HG02840 (cell line): ENCODE measurements at regions not wholly inside any gene's neighbourhood (a gene's known extent, or its start where the extent isn't known, plus 50 kb on each side); places are given as distances from the start of the nearest gene placed in this dataset.

Experiments used
- ATAC-seq: cut with Tn5 transposase; IDR thresholded peaks from one replicate; pipeline ENCODE4 v1.9.1; 2021; ENCODE audit warnings: mild to moderate bottlenecking, moderate library complexity, moderate number of reproducible peaks; ENCODE audit not compliant: unreplicated experiment, low FRiP score

DNA sequence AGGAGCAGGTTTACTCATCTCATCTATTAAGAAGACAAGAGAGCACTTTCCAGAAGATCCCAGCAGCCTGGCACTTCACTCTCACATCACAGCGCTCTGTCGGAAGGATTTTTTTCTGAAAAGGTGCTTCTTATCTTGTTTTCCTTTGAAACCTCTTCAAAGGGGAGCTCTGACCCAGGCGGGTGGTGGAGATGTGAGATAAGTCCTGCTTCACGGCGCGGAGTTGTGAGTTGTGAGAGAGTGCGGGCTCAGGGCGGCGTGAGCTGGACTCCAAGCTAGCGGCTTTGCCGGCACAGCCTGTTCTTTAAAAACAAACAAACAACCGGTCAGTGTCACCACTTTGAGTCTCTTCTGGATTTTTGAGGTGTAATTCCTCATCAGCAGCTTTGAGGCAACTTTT lies 169.0 kb upstream of the ARGLU1 start:
- ATAC-seq: no peak

DNA sequence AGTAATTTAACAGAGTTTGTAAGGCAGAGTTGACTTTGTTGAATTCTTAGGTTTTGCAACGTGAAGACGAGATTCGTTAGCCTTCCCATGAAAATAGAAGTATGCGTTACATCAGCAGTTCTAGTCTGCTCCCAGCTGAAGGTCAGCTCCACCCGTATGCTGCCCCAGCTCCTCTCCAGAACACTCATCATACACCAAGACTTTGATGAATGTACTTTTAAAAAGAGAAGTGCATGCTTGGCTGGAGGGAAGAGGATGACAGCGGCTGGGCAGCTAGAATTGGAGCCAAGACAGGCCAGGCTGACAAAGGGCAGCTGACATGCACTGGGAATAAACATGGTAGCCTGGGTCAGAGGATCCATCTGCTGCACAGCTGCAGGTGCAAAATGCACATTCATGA lies 166.3 kb upstream of the ARGLU1 start:
- no peak for ATAC-seq

DNA sequence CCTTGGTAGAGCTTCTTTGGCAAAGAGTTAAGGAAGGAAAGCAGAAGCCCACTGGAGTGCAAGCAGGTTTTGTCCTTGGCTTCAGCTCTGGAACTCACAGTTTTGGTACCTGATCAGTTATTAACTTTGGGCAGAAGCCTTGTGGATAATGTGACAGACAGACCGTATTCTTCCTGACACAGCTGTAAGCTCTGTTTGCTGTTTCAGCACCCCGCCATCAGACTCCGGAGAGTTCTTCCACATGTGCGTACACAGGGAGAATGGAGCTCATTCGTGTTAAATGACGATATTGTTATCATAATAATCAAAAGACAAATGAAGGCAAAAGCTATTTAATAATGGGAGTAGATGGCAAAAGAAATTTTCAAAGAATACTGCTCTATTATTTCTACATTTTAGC lies 155.1 kb upstream of the ARGLU1 start:
- no peak for ATAC-seq

DNA sequence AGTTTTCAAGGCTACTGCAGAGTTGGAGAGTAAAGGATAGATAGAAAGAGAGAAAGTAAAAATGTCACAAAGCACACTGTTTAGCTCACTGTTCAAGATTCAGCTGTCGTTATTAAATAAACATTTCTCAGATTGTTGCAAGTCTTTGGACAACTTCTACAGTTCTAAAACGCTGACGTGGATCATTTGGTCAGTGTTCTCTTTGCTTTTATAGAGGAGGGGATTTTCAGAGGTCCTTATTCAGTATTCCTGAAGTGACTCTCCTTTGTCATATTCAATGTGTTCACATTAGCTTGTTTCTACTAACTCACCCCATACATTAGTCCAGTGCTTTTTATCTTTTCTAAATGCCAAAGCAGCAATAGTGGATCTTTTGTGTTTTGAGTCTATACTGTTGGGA lies 154.7 kb upstream of the ARGLU1 start:
- no peak for ATAC-seq

DNA sequence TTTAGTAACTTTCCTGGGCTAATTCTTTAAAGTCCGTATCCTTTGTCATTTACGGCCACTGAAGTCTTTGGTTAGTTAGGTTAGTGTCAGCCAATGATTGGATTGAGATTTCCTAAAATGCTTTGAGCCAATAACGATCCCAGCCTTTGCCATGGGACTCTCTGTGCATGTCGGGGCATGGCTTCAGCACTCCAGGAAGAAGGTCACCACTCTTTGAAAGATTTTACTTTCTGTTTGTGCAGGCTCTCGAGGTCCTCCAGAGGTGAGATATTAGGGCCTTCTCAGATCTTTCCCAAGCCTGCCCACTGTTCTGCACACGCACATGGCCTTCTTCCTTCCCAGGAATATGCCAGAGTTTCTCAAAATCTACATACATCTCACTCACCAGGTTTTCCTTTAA lies 153.7 kb upstream of the ARGLU1 start:
- ATAC-seq: no peak

DNA sequence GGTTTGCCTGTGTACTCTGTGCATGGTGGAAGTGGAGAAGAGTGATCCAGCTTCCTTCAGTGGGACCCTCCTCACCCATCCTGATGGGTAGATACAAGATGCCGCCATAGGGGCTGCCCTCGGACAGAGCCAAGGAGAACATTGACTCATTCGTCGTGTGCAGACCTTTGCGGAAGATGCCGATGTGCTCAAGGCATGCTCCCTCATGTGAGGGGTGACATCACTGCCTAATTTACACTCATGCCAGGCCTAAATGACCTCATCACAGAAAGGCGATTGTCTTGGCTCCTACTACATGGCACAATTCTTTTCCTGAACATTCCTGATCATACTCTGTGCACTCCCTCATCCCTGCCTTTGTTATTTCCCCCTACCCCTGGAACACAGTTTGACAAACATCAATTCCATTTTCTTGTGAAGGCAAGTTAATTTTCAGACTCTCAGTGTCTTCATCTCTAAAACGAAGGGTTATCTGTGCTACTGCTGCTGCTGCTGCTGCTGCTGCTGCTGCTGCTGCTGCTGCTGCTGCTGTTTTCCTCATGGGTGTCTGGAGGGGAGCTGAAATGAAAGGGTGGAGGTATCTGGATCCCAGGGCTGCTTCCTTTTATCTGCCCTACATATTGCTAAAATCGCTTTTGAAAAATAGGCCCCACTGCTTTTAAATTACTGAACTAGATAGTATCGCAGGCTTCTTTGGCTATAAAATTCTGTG lies 146.5 kb upstream of the ARGLU1 start:
- ATAC-seq: no peak

DNA sequence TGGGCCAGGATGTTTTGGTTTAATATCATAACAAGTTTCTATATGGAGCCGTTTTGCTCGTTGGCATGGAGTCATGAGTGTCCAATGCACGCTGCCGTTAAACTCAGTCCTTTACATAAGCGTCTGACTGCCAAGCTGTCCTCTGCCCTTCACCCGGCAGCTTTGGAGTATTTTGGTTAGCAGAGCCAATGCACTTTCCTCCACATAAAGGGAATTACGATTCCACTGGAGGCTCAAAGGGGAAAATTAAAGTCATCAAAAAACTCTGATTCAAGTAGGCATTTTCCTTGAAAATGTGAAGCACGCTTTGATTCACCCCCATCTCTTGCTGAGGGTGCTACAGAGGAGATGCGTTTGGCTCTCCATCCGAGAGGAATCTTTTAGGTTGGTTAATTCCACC lies 144.4 kb upstream of the ARGLU1 start:
- ATAC-seq: no peak

DNA sequence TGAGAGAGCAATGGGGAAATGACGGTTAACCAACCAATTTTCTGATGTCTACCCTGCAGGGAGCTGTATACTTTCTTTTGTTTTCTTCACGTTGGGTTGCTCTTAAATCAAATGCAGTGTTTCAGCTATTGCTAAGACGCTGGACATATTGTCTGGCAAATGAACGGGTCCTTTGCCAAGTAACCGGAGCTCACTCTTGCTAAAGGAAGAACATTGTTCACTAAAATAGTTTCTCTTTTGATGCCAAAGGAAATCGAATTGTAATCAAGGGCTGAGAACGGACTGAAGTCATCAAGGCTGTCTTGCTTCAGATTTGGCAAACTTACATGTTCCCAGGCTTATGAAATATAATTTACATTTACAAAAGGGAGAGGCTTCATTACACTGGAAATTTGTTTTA lies 142.3 kb upstream of the ARGLU1 start:
- no peak for ATAC-seq

DNA sequence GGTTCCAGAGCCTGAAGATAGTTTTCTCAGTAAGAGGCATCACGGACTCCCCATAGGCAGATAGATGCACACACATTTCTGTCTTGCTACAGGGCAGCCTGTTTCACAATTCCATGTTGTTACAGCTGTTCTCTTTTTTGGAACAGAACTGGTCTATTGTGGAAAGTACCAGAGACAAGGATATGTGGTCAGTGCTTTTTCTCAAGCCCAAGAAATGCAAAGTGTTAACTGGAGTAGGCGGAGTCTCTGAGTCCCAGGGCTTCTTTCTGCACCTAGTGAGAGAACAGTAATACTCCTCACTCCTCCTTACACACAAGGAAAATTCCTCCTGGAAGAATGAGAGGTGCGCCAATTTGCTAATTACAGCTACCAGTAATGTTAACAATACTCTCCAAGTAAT lies 141.6 kb upstream of the ARGLU1 start:
- ATAC-seq: no peak

DNA sequence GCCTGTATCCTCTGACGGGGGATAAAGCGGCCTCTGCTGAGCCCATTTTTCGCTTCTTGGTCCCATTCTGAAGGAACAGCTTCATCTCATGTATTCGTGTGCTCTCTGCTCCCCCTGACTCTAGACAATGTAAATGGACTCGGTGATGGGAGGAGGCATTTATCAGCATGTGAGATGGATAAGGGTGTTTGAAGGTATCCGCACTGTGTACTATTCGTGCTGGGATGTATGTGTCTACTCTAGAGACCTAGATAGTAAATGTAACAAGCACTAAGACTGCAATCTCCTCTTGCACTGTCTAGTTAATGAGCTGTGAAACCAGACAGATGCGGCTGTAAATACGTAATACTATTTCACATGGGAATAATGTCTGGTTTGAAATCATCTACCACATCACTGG lies 134.6 kb upstream of the ARGLU1 start:
- ATAC-seq: no peak

DNA sequence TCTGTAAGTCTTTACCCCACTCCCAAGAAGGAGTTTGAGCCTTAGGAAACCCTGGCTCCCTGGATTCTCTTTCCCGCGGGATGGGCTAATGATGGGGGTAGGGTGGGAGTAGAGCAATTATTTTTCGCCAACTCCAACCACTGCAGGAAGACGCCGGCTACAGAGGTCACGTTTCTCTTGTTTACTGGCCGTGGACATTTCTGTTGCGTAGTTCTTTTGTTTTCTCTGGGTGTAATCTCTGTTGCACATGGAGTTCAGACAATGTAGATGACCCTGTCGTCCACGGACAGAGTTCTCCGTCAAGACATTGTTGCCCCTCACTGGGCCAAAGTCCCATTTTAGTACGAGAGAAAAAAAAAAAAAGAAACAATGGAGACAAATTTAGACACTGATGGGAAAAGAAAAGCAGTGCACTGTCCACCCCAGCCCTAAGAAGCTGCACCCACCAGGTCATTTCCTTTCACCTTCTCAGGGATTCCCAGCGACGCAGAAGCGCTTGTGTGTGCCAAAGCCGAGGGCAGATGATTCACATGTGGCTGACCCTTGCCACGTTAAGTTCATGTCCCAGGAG lies 133.9 kb upstream of the ARGLU1 start:
- no peak for ATAC-seq

DNA sequence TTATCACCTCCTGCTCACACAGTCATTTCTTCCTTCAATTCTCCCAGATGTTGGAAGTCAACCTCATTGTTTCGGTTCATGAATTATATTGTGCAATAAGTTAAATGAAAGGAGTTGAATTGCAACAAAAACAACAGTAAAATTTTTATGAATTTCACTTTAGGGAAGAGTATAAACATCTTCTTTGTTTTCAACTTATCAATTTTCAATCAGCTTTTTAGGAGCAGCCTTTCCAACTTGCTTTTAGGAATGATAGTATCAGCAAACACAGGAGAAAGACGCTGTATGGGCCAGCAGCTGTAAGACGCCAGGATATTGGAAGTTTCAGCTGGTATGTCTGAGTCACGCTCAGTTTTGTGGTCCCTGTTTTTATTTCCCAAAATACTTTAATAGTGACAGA lies 132.5 kb upstream of the ARGLU1 start:
- ATAC-seq: no peak

DNA sequence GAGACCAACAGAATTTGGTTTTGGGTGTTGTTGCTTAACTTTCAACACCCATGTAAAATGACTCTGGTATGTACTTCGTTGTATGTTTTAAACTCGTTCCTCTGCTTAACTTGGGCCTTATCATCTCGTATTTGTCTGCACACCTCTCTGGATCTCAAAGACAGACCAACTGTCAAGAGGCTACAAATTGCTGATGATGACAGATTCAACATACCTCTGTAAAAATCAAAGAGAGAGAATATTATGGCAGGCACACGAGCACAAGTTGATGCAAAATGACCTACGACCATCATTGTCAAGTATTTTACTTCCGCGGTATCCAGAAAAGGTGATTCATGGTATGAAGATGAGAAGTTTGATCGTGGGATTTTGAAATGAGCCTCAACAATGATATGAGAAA lies 132.1 kb upstream of the ARGLU1 start:
- ATAC-seq: no peak

DNA sequence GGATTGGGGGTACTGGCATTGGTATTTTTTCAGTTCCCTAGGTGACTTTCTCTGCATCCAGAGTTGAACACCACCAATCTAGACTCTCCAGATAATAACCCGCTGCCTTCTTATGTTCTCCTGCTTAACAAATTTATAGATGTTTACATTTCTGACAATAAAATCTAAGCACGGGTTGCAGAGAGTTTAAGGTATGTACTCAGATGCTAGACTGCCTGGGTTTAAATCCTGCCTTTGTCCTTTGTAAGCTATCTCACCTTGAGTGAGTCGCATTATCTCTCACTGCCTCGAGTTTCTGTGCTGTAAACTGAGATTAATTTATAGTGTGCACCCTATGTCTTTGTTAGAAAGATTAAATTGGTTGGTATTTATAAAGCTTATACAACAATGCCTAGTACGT lies 131.4 kb upstream of the ARGLU1 start:
- ATAC-seq: no peak

DNA sequence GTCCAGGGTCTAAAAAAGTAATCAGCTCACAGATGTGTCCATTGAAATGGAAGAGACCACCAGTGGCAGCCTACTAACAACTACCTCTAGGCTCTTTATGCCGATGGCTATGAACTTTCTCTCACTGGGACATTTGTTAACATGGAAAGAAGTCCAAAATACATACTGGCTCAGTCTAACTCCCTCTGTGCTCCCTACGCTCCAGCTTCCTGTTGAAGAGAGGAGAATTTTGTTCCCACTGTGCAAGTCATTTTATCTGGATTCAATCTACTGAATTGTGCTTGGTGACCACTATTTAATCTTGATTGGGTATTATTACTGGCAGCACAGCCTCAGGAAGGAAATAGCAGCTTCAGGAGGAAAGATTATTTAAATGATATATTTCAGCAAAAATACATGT lies 128.8 kb upstream of the ARGLU1 start:
- ATAC-seq: no peak

DNA sequence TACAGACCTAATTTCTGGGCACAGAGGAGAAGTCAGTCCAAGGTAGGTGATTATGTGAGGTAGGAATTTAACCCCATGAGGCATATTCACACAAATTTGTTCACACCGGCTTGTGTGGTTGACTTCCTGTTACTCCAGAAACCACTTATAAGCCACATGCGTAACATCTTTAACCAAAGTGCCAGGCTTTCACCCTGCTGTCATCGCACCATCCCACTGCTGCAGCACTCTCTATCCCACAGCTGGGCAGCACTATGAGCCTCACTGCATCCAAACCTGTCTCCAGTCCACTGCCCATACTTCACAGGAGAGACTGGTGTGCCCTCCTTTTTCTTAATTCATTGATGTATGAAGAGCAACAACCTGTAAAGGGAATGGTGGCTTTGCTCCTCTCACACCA lies 128.2 kb upstream of the ARGLU1 start:
- no peak for ATAC-seq

DNA sequence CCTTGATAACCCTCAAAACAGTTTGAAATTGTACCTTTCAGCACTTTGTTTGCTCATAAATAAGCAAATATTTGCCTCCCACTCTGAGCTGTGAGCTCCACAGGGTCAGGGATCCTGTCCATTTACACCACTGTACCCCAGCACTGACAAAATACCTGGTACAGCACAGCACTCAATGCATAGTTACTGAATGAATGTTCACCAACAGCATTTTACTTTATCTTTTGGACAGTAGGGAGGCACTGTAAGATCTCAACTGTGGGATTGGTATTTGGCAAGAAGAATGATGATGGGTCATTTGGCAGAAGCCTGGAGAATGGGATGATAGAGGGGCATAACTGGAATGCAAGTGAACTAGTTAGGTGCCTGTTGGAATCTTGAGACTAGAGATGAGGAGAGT lies 127.2 kb upstream of the ARGLU1 start:
- ATAC-seq: no peak

DNA sequence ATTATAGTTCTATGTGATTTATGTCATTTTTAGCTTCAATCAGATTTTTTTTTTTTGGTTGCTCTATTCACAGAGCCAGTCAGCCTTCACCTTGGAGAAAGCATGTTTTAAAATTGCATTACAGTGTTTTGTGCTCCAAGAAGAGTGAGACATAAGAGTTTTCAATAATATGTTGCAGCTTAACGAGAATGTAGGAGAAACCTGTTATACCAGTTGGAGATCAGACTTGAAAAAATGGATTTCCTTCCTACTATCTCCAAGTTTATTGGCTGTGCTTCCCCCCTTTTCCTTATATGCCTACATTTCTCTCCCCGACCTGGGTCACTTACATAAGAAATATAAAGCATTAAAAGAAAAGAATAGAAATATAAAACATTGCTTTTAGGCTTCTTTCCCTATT lies 123.9 kb upstream of the ARGLU1 start:
- ATAC-seq: no peak

DNA sequence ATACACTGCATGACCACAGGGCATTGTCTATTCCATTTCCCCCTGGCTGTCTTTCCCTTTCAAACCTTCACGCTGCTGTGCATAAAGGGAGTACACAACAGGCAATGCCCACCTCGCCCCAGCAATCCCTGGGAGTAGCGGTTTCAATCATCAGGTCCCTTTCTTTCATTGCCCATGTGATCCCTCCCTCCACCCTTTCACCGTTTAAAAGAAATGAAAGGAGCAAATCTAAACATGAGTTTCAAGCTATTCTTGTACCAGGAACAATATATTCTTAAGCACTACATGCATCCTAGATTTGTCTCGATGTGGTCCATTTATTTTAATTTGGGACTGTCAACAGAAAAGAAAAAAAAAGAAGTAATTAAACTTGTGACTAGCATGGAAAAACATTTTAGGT lies 123.4 kb upstream of the ARGLU1 start:
- ATAC-seq: no peak

DNA sequence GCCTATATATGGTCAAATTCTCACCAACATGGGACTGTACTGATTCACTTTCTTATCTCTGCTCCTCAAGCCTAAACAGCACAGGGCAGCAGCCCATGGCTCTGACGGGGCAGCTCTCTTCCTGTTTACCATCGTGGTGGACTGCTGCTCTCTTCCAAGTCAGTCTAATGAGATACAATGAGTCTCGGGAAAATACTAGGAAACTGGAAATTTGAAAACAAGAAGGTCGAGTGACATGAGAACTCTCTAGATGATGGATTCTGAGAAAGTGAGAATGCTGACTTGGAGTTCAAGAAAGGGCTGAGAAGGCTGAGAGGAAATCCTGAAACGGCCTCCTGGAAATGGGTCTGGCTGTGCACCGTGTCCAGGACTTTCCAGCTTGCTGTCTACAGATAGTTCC lies 122.8 kb upstream of the ARGLU1 start:
- ATAC-seq: no peak

DNA sequence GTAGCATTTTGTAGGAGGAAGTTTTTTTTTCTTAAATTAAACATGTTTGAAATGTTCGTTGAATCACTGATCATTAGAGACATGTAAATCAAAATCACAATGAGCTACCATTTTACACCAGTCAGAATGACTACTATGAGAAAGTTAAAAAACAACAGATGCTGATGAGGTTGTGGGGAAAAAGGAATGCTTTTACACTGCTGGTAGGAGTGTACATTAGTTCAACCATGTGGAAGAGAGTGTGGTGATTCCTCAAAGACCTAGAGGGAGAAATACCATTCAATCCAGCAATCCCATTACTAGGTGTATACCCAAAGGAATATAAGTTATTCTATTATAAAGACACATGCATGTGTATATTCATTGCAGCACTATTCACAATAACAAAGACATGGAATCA lies 122.0 kb upstream of the ARGLU1 start:
- no peak for ATAC-seq

DNA sequence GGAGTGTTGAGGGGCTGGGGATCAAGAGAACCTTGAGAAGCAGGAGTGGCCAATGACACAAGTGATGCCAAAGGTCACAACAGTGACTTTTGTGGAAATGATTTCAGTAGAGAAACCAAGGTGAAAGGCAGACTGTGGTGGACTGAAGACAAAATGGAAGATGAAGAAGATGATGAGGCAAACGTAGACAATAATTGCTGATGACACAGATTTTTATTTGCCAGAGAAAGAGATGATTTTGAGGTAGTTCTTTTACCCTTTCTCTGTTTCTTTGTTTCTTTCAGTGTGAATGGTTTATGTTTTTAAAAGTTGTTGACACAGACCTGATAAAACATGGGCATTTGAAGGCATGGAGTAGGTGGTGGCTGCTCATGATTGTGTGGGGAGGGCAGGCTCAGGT lies 121.0 kb upstream of the ARGLU1 start:
- ATAC-seq: no peak

DNA sequence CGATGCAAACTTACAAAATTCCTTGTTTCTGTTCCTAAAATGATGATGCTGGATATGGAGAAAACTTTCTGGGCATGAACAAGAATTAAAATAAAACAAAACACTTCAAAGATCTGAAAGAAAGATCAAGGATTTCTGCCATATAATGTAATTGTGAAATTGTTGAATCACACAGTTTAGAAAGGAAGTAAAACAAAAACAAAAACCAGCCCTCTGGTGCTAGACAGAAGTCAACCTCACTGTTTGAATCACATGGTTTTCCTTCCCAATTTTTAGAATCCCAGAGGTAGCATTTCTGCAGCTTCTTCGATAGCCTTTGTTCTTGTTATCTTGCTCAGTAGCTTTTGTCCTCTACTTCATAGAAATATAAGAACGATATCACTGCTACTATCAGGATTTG lies 118.2 kb upstream of the ARGLU1 start:
- no peak for ATAC-seq
